Choroid plexus epithelial cell (primary cell): ENCODE measurements at regions not wholly inside any gene's neighbourhood (a gene's known extent, or its start where the extent isn't known, plus 50 kb on each side); places are given as distances from the start of the nearest gene placed in this dataset.

Experiments
- DNase-seq: peaks from one replicate; pipeline ENCODE4 v3.0.0-alpha.2; 2010; ENCODE audit warnings: low read depth
- H3K4me3 ChIP-seq: 2 replicates; pipeline ENCODE4 v1.5.1; 2011; ENCODE audit warnings: low read depth, mild to moderate bottlenecking, control low read depth, low read length, moderate library complexity
- CTCF ChIP-seq: conservative IDR thresholded peaks from 2 replicates; pipeline ENCODE4 v1.5.1; 2011; ENCODE audit warnings: low read depth, mild to moderate bottlenecking, control low read depth, inconsistent platforms, low read length, moderate library complexity

GRCh38 chr9:119596703-119597102 is 227.5 kb upstream of the BRINP1 start:
- DNase-seq: no peak
- no peak overlapping the region for H3K4me3 ChIP-seq
- no peak for TF ChIP-seq CTCF

GRCh38 chr9:119588874-119589744 is 219.9 kb upstream of the BRINP1 start:
- no peak for TF ChIP-seq CTCF
- DNase-seq: no peak
- H3K4me3 ChIP-seq: no peak overlapping the region

GRCh38 chr9:119577881-119578280 is 208.6 kb upstream of the BRINP1 start:
- no peak for TF ChIP-seq CTCF
- DNase-seq: no peak
- H3K4me3 ChIP-seq: no peak overlapping the region

GRCh38 chr9:119559986-119560385 is 190.8 kb upstream of the BRINP1 start:
- DNase-seq: no peak
- no peak overlapping the region for H3K4me3 ChIP-seq
- TF ChIP-seq CTCF: no peak

- DNase-seq: no peak
- no peak for TF ChIP-seq CTCF
- H3K4me3 ChIP-seq: no peak overlapping the region
Measured at GRCh38 chr9:119559056-119559455, 189.8 kb upstream of the BRINP1 start.

GRCh38 chr9:119556129-119556875 is 187.1 kb upstream of the BRINP1 start:
- DNase-seq: peak; percentile 68
- TF ChIP-seq CTCF: peak; percentile 99
- peak overlapping the region; percentile 54 for H3K4me3 ChIP-seq
